HG02981 (cell line): ENCODE measurements at regions not wholly inside any gene's neighbourhood (a gene's known extent, or its start where the extent isn't known, plus 50 kb on each side); places are given as distances from the start of the nearest gene placed in this dataset.

Experiments used
- ATAC-seq: cut with Tn5 transposase; IDR thresholded peaks from one replicate; pipeline ENCODE4 v1.9.1; 2021; ENCODE audit warnings: mild to moderate bottlenecking, moderate library complexity; ENCODE audit not compliant: unreplicated experiment

DNA sequence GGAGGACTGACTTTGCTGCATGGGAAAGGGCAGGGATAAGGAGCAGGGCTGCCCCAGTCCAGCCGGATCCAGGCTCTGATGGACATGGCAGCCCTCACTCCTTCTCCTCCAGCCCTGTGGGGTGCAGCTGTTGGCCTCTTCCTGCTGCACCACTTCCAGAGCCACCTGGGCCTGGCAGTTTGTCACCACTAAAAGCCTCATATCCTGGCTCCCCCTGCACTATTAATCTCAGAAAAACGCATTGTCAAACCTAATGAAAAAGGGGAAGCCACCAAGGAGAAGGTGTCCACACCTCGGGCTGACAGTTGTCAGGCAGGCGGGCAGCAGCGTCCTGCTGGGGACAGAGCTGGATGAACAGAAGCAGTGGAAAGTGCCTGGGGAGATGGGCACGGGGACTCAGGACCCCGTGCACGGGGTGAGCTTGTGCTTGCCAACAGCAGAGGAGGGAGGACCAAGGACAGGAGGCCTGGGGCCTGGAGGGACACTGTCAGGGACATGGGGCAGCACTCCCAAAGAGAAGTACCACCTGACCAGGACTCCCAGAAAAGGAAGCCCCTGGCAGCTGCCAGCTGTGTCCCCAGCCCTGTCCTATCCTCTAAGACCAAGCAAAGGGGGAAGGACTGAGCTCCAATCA lies 151.1 kb upstream of the TSHZ3 start:
- ATAC-seq = no peak

DNA sequence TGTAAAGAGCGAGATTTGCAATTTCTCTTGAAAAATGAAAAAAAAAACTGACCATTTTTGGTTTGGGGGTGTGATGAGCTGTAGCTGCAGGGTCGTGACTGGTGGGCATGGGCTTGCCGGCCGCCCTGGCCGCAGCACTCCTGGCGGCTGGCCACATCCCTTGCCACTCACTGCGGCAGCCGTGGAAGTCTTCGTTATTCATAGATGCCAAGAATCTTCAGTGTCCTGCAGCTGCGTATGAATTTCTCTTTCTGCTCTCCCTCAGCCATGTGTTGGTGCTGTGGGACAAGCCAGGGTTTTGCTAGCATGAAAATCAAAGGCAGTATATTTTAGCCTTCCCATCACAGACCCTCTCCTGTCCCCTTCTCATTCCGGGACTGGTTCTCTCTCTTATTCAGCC lies 151.7 kb upstream of the TSHZ3 start:
- no peak for ATAC-seq

DNA sequence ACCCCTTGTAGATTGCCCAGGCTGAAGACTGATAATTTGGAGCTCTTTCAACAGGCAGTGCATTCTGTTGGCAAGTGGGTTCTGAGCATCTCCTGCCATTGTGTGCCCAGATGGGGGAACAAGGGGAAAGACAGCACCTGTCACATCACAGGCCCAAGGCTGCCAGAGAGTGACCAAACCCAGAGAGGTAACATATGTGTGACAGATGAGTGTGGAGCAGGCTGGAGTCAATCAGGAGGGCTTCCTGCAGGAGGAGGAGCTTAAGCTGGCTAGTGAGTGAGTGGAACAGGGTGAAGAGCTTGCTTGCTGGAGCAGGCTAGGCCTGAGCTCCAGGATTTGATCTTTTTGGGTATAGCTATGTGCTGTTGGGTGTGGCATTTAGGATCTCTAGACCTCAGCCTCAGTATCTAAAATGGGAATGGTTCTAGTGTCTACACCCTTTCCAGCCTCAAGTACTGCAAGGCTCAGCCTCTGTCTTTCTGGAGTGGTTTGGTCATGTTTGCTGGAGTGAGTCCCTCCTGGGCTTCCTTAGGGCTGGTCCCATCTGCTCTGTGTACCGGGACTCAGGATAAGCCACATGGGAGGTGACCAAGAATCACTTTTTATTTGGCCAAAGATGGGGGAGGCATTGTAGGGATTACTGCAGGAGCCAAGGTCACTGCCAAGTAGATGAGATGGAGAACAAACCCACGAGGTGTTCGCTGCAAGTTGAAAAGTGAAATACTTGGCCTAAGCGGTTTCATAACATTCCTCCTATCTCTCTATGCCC lies 152.4 kb upstream of the TSHZ3 start:
- no peak for ATAC-seq

DNA sequence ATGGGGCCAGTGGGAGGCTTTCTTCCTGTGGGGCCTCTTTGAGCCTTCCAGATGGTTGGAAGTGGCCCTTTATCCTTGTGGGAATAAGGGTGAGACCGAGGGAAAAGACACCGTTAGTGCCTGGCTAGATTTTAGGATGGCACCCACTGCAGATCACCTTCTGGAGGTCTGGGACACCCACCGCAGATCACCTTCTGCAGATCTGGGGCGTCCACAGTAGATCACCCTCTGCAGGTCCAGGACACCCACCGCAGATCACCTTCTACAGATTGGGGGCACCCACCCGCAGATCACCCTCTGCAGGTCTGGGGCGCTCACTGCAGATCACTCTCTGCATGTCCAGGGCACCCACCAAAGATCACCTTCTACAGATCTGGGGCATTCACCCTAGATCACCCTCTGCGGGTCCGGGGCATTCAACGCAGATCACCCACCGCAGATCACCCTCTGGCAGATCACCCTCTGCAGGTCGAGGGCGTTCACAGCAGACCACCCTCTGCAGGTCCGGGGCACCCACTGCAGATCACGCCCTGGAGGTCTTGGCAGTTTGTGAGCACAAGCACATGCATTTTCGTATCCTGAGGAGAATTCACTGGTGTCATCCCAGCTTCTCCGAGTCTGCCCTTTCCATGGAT lies 153.4 kb upstream of the TSHZ3 start:
- no peak for ATAC-seq

DNA sequence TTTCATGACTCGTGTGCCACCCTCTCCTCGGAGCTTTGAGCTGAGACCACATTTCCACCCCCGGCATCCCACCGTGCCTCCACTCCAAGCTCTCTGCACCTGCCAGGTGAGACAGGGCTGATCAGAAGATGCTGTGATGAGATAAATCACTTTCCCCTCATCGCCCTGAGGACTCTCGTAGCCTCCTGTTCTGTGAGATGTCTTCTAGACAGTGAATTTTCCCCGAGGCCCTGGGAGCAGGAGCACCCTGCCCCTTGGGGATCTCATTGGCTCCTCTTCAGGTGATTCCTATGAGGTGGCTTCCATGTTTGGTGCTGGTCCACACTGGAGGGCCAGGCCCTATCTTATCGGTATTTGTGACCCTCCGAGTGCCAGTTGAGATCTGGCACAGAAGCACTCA lies 154.0 kb upstream of the TSHZ3 start:
- no peak for ATAC-seq

DNA sequence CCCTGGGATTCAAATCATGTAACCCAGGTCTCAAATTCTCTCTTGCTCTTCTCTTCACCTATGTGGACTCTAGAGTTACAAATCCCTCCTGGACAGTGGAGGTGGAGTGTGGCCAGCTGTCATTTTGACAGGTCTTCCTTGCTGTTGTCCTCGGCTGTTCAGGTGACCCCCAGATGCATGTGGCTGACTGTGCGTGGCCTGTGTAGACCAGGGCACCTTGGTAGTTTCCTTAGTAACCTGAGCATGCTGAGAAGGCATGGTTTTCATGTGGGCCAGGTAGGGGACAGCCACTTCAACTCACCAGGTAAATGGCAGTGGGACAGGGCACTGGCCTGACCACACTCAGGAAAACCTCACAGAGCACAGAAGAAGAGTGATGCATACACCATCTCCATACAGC lies 155.0 kb upstream of the TSHZ3 start:
- ATAC-seq = no peak

DNA sequence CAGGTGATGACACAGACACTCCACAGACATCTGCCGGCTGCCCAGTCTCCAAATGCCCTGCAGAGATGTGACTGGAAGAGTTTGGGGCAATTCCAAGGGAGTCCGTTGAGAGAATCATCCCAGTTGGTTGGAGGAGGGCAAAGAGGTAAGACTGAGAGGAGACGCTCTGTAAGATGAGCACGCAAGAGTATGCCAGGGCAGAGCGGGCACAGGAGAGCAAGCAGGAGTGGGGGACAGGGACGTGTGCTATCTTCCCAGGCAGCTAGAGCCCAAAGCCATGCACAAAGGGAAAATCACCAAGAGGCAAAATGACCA lies 156.3 kb upstream of the TSHZ3 start:
- no peak for ATAC-seq

DNA sequence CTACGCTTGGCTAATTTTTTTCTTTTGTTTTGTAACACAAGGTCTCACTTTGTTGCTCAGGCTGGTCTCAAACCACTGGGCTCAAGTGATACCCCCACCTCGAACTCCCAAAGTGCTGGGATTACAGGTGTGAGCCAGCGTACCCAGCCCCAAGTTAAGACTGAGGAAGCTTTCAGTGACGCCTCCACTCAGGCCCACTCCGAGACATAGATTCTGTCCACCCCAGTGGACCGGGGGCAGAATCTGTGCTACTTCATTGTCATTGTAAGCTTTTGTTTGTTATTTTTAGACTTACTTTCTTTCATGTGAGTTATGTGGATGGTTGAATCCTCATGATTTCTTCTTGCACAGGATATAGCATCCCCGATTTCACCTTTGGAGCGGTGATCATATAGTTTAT lies 156.9 kb upstream of the TSHZ3 start:
- ATAC-seq = no peak

DNA sequence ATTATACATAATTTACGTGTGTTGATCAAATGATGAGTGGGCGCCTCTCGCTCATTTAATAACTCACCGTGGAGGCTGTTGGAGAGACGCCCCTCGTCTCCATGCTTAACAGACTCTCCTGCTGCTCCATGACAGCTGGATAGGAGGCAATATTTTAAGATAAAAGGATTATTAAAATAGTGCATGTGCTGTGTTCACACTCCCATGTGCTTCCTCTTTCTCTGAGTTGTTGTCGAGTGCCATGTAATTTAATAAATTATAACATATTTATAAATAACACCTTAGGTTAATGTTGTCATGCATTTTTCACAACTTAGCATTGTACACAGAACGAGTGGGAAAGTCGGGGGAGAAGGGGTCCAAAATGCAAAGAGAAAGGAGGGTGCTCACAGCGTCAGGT lies 161.4 kb upstream of the TSHZ3 start:
- ATAC-seq = no peak

DNA sequence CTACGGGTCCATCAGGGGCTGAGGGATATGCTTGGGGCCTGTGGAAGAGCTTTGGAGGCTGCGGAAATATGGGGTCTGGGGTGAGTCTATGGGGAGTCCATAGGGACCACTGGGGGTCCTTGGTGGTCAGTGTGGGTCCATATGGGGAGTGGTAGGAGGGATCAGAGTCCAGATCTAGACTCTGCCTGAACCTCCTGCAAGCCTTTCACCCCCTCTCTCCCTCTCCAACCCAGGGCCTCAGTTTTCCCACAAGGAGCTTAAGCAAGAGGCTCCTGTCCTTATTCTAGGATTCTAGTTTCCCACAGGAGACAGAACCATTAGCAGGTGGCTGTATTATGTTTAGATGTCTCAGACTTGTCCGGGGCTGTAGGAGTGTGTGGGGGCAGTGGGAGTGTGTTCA lies 161.9 kb upstream of the TSHZ3 start:
- no peak for ATAC-seq

DNA sequence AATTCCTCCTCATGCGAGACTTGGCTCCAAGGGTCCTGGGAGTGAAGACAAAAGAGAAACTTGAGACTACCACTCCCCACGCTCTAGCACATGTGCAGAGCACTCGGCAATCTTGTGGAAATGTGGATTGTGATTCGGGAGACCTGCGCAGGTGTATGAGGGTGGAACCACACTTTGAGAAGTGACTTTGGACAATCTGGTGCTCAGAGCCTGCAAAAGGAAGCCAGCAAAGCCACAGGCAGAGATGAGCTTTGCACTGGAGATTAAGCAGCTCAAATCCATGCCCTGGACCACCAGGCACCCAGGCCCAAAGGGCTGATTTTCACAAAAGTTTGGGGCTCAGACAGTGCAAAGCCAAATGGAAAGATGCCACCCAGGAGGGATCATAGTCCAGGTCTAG lies 162.5 kb upstream of the TSHZ3 start:
- no peak for ATAC-seq

DNA sequence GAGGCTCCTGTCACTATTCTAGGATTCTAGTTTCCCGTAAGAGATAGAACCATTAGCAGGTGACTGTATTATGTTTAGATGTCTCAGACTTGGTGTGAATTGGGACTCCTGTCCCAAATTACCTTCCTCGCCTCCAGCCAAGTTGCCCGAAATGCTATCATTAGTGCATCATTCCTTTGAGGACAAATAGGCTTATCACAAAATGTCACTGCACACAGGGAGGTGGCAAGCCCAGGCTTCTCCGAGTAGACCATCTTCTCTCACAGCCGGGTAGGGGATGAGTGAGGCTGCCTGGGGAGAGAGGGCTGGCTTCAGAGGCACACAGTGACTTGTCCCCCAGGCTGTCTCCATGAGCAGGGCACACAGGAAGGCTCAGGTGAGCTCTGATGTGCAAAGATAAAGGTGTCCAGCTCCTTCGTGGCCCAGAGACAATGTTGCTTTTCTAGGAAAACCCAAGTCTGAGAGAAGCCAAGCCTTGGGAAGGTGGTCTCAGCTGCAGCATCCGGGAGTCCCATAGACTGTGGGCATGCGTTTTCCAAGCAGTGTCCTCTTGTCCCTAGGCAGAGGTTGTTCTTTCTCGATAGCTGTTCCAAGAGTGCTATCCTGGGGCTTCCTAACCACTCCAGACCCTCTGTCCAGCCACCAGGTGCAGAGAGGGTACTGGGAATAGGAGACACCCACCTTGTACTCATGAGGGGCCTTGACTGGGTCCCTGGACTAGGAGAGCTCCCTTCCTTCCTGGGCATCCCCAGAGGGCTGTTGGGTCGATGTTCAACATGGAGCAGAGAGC lies 163.1 kb upstream of the TSHZ3 start:
- ATAC-seq = no peak

DNA sequence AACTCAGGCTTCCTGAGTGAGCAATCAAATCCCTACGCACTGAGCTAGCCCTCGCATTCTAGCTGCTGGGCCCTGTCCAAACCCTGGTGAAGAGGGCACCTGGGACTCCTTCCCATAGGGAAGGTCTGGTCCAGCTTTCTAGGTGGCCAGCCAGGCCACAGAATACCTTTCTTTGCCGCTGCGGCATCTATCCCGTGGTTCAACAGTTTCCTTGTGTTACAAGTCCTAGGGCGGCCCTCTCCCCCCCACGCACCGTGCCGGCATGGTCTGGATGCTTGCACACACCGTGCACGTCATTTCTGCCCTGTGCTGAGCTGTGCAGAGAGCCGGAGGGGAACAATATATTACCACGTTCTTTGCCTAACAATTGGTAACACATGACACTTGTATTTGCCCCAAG lies 164.6 kb upstream of the TSHZ3 start:
- ATAC-seq = no peak

DNA sequence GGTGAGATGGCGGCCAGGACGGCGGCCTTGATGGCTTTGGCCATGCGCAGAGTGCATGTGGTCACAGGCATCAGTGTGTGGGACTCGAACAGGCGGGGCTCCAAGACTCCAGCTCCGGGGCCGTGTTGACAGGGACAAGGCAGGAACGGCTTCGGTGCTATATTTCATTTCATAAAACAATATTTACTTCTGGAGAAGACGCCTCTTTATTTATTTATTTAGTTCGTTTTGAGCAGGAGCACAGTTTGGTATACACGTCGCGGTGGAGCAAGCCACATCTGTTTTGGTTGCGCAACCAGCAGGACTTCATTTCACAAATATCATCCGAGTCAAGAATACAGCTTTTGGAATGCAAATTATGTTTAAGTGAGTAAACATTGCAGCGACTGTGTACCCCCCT lies 166.7 kb upstream of the TSHZ3 start:
- ATAC-seq = no peak

DNA sequence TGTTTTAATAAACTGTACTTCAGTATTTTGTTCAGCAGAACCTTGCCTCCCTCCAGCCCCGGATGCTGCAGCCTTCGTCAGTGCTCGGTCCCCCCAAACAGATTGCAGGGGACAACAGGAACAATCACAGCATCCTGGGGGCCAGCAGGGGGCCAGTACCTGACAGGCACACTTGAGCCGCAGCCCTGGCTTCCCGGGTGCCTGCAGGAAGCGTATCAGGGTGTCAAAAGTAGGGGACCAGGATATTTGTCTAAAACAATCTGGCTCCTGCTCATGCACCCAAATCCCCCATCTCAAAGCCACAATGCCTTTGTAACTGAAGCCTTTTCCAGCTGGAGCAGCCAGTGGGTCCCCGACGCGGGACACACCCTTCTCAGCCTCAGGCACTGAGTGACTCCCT lies 167.5 kb upstream of the TSHZ3 start:
- ATAC-seq = no peak

DNA sequence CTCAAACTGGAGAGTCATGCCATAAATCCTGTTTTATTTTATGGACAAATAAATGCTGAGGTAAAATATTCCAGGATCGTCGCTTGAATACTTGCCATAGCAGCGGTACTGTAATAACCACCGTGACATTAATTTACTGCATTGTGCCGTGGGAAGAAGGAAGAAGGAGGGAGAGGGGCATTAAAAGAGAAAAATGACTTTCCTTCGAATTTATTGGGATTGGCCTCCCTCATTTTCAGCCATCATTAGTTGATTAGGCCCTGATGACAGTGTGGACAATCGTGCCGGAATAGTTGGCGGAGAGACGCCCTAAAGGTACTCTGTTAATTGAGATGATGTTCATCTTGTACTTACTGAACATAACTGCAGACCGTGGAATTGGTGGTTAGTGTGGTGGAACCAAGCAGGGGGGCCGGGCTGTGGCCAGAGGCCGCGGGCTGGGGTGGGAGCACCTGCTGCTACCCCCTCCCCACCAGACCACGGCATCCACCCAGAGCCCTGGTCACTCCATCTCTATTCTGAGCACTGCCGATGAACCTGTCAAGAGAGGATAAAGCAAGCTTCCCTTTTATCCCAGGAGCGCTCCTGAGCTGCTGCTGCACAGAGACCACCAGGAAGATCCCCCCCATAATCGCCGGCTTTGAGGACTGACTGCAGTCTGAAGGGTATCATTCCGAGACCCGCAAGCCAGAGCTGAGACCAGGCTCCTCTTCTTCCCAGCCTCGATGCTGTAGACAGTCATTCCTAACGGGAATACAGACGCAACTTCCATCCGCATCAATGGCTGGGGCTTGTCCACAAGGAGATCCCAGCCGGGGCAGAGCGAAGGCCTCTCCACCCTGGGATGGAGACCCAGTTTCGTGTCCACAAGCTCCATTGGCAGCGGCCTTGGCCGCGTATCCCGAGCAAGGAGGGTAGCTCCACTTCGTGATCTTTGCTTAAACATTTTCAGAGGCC lies 168.3 kb upstream of the TSHZ3 start:
- ATAC-seq = no peak

DNA sequence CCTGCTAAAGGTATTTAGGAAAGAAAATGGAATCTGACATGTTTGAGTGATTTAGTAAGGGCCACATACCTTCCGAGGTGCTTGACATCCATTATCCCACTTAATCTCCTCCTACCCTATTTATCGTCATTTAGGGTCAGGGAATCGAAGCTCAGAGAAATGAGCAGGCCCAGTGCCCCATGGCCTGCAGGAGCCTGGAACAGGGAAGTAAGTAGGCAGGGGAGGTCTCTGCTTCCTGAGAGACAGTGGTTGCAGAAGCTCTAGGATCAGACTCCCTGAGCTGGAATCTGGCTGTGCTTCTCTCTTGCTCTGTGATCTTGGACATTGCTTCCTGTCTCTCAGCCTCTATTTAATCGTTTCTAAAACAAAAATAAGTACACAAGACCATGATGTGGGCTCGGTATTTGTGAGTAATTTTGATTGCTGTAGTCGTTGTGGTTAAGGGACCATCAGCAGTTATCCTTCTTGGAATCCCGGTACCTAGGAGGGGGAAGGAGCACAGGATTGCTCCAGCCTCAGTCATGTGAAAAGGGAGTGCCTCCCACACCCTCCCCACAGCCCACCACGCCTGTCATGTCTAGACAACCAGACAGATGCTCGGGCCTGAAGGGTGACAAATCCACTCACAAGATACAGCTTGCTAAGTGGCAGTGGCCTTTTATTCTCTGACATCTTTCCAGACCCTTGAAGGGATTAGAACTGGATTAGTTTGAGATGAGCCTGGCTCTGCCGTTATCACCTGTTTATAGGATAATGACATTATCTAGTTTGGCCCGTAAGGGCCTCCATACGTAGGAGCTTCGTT lies 169.2 kb upstream of the TSHZ3 start:
- no peak for ATAC-seq

DNA sequence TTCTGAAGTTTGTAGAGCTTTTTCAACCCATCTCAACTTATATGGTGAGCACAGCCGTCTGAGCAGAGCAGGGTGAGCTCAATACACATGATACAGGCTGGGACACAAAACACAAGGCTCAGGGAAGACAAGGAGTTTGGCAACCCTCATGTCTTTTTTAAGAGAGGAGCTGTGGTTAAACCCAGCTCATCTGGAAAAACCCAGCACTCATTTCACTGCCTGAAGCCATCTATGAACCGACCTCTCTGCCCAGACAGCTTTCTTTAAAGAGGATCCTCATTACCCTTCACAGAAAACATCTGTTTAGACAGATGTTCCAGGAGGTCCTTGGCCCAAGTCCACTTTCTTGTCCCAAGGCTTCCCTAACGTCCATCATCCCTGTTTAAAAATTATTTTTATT lies 170.0 kb upstream of the TSHZ3 start:
- ATAC-seq = no peak

DNA sequence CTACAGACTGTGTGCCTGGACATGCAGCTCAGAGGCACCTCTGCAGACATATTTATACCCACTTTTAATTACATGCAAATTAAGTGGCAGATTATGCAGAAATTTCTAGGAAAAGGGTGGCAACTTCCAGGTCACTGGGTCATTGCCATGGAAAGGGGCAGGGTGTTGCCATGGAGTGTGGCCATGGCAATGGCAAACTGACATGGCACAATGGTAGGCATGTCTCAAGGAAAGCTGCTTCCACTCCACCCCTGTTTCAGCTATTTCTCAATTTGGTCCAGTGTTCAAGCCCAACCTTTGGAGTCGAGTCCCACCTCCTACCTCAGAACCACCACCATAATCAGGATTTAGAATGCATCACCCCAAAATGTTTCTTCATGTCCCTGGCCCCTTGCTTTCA lies 170.7 kb upstream of the TSHZ3 start:
- ATAC-seq = no peak

DNA sequence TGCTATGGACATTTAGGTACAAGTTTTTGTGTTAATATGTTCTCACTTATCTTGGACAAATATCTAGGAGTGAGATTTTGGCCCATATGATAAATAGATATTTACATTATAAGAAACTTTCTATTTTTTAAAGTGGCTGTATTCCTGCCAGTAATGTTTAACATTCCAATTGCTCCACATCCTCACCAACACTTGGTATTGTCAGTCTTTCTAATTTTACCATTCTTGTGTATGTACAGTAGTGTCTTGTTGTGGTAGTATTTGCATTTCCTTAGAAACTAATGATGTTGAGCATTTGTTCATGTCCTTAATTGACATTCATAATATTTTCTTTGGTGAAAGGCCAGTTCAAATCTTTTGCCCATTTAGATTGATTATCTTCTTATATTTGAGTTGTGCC lies 171.4 kb upstream of the TSHZ3 start:
- ATAC-seq = no peak
